GM18517 (cell line): ENCODE measurements at regions not wholly inside any gene's neighbourhood (a gene's known extent, or its start where the extent isn't known, plus 50 kb on each side); places are given as distances from the start of the nearest gene placed in this dataset.

Source experiments
- ATAC-seq: cut with Tn5 transposase; IDR thresholded peaks from one replicate; pipeline ENCODE4 v1.9.1; 2021; ENCODE audit warnings: mild to moderate bottlenecking, moderate library complexity; ENCODE audit not compliant: unreplicated experiment

DNA sequence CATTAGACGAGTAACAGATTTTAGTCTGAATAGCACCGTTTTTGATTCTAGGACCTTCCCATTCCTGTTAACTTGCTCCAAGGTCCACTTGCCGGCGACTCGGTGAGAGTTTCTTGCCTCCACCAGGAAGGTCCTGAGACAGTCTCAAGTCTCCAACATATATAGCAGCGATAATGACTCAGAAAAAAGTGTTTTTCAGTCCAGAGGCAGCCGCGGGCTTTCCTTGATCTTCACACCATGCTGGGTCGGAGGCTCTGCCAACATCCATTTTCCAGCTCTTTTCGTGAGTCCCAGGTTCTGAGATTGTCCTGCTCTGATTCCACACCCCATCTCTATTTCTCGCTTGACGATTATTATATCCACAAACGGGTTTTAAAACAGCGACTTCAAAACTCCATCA lies 170.5 kb downstream of the GPX5 start:
- ATAC-seq: no peak

DNA sequence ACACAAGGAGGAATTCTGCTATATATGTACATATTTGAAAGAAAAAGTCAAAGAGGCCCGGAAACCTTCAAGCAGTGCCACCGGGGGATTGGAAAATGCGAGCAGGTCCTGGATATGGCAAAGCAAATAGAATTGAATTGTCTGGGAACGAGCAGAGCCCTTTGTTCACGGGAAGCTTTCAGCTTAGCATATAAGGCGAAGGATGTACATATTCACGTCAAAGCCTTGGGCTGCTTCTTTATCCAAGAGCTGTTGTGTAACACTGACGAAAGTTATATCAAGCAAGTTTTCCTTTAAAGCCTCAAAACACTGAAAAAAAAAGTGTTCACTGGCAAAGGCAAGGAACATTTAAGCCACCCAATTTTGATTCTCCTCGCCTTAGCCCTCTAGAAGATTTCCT lies 171.0 kb downstream of the GPX5 start:
- ATAC-seq: no peak

- no peak for ATAC-seq
Observed at GRCh38 chr6:28707387-28708282, 182.0 kb downstream of the GPX5 start.

DNA sequence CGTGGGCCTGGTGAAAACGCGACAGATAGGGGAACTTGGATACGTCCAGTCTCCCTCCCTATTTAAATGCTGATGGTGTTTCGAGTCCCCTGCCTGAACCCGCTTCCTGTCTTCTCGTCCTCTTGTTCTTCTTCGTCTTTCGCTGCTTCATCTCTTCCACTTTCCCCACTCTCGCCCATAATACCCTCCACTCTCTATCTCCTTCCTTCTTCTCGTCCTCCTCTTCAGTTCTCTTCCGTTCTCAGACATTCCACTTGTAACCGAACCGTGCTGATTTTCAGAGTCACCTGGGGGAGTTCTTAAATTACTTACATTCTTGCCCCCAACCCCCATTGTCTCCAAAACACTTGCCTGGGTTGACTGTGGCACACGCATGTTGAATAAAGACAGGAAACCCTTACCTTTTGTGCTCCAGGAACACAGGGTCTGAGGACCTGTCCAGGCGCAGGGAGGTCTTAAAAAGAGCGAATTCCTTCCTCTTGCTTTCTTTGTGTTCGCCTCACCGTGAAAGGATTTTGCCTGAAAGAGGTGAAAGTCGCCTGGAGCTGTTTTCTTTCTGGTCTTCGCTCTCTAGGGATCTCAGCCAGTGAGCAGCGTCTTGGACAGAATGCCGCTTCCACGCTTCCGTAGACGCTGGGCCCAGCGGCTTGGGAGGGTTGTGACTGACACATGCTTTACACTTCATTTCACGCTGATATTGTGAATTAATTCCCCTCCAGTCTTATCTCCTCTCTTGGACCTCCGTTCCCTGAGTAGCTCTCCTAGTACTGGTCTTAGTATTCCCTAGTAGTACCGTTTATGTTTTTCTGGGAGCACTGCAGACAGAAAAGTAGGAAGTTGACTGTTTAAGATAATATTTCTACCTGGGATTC lies 184.0 kb downstream of the GPX5 start:
- no peak for ATAC-seq

DNA sequence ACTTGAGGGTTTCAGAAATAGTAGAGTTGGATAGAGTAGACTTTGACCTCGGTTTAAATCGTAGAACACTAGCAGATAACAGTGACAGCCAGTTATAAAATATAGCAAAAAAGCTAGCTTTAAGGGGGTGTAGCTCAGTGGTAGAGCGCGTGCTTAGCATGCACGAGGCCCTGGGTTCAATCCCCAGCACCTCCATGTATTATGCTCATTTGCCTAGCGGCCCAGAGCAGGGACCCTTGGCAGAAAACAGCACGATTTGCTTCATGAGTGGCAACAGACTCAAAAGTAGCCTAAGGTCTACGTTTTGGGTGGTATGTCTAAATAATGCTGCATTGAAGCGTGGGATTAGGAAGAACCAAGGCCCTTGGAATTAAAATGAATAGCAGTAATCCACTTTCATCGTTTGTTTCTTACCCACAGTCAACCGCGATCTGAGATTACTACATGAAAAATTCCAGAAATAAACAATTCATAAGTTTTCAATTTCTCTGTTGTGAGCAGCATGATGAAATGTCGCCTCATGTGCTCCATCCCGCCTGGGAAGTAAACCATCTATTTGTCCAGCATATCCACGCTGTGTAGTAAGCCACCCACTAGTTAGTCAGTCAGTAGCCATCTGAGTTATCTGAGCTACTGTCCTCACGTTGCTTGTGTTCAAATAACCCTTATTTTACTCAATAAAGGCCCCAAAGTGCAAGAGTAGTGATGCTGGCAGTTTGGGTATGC lies 184.9 kb downstream of the GPX5 start:
- ATAC-seq: no peak

DNA sequence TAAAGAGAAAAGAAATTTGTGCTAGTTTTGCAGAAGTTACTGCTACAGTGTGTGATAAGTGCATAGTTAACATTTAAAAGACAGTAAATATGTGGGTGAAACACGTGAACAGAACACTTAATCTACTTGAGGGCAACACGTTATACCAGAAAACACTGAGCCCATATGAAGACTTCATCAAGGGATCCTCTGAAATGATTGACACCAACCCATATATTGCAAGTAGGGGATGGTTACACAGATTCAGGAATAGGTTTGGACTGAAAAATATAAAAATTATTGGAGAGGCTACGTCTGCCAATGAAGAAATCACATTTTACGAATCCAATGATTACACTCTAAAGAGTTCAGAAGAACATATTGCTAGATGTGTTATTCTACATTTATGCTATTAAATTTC lies 185.6 kb downstream of the GPX5 start:
- ATAC-seq: no peak

DNA sequence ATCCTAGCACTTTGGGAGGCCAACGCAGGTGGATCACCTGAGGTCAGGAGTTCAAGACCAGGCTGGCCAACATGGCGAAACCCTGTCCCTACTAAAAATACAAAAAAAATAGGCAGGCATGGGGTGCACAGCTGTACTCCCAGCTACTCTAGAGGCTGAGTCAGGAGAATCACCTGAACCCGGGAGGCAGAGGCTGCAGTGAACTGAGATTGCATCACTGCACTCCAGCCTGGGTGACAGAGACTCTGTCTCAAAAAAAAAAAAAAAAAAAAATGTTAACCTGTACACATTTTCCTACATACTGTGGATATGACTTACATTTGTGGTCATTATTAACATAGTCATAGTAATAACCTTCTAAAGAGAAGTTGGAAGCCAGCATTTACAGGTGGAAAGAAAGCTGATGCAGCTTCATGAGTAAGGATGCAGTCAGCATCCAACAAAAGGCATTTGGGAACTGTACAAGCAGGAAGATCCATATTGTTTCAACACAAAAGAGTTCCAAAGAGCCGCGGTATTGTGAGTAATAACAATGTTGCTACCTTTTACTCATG lies 186.2 kb downstream of the GPX5 start:
- no peak for ATAC-seq

GRCh38 chr6:28712982-28713381 lies 187.3 kb downstream of the GPX5 start:
- no peak for ATAC-seq

DNA sequence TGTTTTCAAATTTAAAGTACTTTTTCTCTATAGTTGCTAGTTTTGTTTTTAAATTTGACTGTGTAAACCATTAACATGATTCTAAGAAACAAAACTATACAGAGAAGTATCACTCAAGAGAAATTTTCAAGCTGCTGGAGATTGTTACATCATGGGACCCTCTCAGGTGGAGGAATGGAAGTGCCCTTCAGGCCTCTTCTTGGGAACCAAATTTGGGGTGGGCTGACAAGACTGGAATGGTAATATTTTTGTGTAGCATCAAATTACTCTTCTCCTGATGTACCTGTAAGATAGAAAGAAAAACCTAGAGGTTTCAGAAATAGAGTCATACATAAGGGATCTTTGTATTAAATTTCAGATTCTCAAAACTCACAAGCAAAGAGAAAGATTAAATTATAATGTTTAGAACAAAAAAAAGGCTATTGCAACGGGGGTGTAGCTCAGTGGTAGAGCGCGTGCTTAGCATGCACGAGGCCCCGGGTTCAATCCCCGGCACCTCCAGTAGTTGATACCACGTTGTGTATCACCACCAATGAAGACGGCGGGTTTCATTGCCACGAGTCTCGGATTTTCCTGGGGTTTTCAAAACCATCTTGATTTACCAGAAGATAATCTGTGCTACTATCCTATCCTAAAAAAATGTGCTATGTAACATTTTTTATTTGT lies 193.7 kb downstream of the GPX5 start:
- ATAC-seq: no peak

DNA sequence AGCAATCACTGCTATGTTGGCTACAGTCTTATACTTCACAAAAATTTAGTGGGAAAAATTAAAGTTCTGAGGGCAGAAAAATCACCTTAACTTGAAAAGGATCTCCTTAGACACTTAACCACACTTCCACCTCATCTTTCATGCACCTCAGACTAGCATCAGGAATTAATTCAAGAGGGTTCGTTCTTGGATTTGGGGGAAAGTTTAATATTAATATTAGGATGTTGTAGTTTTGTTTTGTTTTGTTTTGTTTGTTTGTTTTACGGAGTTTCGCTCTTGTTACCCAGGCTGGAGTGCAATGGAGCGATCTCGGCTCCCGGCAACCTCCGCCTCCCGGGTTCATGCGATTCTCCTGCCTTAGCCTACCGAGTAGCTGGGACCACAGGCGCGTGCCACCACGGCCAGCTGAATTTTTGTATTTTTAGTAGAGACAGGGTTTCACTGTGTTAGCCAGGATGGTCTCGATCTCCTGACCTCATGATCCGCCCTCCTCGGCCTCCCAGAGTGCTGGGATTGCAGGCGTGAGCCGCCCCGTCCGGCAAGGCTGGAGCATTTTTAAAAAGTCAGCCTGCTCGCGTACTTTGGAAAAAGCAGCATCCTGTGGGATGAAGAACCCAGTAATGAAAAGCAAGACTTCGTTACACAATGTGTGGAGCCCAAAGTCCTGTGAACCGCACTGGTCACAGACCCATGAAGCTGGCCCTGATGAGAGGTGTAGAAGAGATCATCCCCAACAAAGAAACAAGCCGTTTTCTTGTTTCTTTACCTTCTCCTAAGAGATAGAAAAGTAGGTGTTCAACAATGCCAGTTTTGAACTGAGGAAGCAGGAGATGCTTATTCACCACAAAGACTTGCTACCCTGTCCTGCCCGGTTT lies 194.9 kb downstream of the GPX5 start:
- no peak for ATAC-seq

DNA sequence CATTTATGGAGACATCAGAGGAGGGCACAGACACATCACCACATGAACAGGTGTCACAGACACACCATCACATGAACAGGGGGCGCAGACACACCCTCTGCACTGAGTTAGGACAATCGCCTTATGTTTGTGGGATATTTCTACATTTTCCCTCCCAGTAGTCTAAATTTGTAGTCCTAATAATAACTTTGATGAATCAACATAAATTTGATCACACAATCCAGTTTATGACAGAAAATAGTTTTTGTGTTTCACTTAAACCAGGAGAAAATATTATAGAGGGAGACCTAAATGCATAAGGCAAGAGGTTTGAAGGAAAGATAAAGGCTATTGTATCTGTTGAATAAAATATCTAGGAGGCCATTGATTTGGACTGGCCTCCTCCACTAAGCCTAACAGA lies 195.7 kb downstream of the GPX5 start:
- ATAC-seq: no peak

DNA sequence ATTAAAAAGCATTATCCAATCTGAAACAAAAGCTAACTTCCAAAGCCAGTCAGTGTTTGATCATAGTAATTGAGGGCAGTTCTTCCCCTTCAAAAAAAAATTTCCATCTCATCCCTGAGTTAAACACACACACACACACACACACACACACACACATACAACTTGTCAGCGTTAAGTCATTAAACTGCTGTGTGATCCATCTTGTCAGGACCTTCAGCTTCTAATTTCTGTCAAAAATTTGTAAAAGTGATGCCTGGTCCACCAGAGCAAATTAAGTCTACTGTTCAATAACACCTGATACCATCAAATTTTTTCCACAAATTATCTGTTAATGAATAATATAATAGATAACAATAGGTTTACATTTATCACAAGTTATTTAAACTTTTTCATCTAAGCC lies 198.7 kb downstream of the GPX5 start:
- no peak for ATAC-seq

DNA sequence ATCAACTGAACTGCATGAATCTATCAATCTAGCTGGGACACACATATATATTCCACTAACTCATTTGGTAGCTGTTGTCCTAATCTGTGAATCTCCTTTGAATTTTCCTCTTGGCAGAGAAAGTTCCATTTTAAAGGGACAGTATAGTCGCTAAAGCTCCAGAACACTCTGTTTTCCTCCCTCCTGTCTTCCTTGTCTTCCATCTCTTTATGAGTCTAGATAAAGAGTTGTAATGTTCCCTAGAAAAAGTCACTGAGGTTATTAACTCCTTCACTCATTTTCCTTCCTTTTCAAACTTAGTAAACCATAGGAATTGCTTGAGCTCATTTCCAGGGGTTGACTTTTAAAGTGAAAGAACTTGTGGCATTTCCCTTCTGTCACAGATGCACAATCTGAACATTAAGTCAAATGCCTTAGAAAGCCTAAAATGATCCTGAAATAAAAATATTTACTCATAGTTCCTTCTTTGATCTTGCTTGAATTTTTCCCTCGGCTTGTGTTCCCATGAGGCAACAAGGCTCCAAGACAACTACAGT lies 198.4 kb downstream of the TRIM27 start:
- ATAC-seq: no peak

DNA sequence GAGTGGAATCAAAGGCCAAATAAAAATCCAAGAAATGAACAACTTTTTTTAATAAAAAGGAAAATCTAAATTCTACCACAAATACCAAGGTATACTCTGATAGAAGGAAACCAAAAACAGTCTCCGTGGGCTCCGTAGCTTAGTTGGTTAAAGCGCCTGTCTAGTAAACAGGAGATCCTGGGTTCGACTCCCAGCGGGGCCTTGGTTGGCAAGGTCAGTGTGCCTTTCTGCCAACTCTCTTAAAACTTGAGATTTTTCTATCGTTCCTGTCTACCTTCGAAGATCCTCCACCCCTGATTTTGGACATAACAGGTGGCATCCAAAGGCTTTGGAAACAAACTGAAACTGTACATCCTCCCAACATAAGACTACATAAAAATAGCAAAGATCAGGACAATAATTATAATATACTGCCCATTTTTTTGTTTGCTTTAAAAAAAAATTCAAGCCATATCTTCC lies 197.9 kb downstream of the TRIM27 start:
- no peak for ATAC-seq

- ATAC-seq: no peak
Observed at GRCh38 chr6:28726569-28727309, 197.0 kb downstream of the TRIM27 start.

- ATAC-seq: no peak
Observed at GRCh38 chr6:28727559-28728211, 196.1 kb downstream of the TRIM27 start.

DNA sequence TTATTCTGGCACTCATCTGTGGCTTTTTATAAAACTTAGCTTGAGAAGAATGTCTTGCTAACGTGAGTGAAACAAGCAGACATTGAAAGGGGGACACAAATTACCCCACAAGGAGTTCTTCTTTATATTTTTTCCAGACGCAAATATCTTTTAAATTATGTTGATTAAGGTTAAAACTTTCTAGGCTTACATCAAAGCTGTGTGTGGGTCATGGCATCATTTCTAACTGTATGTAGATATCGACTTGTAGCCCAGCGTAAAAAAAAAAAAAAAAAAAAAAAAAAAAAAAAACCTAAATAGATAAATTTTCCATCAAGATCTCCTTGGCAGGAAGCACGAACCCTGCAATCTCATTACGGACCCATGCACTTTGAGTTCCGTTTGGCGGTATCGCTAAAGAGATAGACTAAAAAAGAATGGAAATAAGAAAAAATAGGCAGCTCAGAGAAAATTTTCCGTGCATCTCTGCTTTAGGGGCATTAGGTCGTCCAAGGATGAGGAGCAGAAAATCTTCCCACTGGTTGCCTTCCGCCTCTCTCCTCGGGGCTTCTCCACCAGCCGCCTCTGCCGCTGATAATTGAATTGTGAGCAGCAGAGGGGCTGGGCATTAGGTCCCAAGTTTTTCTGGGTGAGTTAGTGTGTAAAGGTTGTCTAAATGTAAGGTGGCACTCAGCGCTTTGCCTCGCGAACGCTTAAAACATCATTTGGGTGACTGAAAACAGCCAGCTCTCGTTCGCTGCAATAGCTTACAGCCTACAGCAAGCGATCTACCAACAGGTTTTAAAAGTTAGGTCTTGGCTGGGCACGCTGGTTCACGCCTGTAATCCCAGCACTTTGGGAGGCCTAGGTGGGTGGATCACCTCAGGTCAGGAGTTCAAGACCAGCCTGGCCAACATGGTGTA lies 194.0 kb downstream of the TRIM27 start:
- ATAC-seq: no peak
